SK-N-SH (cell line): ENCODE measurements at regions not wholly inside any gene's neighbourhood (a gene's known extent, or its start where the extent isn't known, plus 50 kb on each side); places are given as distances from the start of the nearest gene placed in this dataset.

Experiments
- CTCF ChIA-PET: fragments of 300-600, 350-600 bp; formaldehyde crosslinking; extraction: SDS; loops from one replicate; lab custom pipeline; 2021; lab: Yijun Ruan, JAX
- POLR2A ChIA-PET: fragments of 350-600 bp; sonication (Branson Sonifier 250); formaldehyde crosslinking; extraction: SDS; loops from one replicate; lab custom pipeline; 2020; ENCODE audit warnings: antibody characterized with exemption, inconsistent platforms; lab: Yijun Ruan, JAX
- DNase-seq: peaks from one replicate; pipeline ENCODE4 v3.0.0; 2012
- H2AFZ ChIP-seq: fragments of 200-600 bp; sonication (generic); 2 replicates; pipeline ENCODE4 v1.8.1; 2016; ENCODE audit warnings: antibody characterized with exemption, mild to moderate bottlenecking, low read depth
- H3F3A ChIP-seq: fragments of 200-600 bp; sonication (generic); replicated peaks from 2 replicates; pipeline ENCODE3; 2016; ENCODE audit warnings: antibody characterized with exemption, mild to moderate bottlenecking; ENCODE audit not compliant: insufficient read depth
- H3K27ac ChIP-seq, 2 experiments: fragments of 200-500 bp in 1 of 2; fragments of 200-600 bp in 1 of 2; sonication (Bioruptor generic) in 1 of 2; sonication (generic), shearing (Covaris generic) in 1 of 2; 2 replicates each; pipeline versions ENCODE4 v1.5.1 to v1.6.1; 2014 to 2016; ENCODE audit warnings: low read depth in 2 of 2, inconsistent platforms in 1 of 2, low read length in 1 of 2, mild to moderate bottlenecking in 1 of 2, mixed read lengths in 1 of 2
- H3K27me3 ChIP-seq: fragments of 200-600 bp; sonication (generic), shearing (Covaris generic); 2 replicates; pipeline ENCODE4 v1.6.1; 2016; ENCODE audit warnings: mixed run types; ENCODE audit not compliant: insufficient read depth
- H3K36me3 ChIP-seq, 2 experiments: fragments of 200-500 bp in 1 of 2; fragments of 200-600 bp in 1 of 2; sonication (Bioruptor generic) in 1 of 2; sonication (generic) in 1 of 2; replicated peaks in 1 of 2; 2 replicates each; pipeline versions ENCODE3 to v1.5.1; 2014 to 2016; ENCODE audit warnings: low read length in 1 of 2, mild to moderate bottlenecking in 1 of 2; ENCODE audit not compliant: insufficient read depth in 2 of 2, control insufficient read depth in 1 of 2
- H3K4me1 ChIP-seq, 2 experiments: fragments of 200-500 bp in 1 of 2; fragments of 200-600 bp in 1 of 2; sonication (Bioruptor generic) in 1 of 2; sonication (generic), shearing (Covaris generic) in 1 of 2; 2 replicates each; pipeline versions ENCODE4 v1.5.1 to v1.6.1; 2014 to 2016; ENCODE audit warnings: low read depth in 1 of 2, low read length in 1 of 2, mixed run types in 1 of 2; ENCODE audit not compliant: insufficient read depth in 2 of 2, control insufficient read depth in 1 of 2
- H3K4me2 ChIP-seq: fragments of 200-600 bp; sonication (generic), shearing (Covaris generic); 2 replicates; pipeline ENCODE4 v1.6.1; 2017; ENCODE audit warnings: mixed run types
- H3K4me3 ChIP-seq, 2 experiments: fragments of 200-500 bp in 1 of 2; fragments of 200-600 bp in 1 of 2; sonication (Bioruptor generic) in 1 of 2; sonication (generic), shearing (Covaris generic) in 1 of 2; 2 replicates each; pipeline versions ENCODE4 v1.5.1 to v1.8.1; 2014 to 2016; ENCODE audit warnings: low read depth in 2 of 2, inconsistent platforms in 1 of 2, low read length in 1 of 2, mild to moderate bottlenecking in 1 of 2, mixed read lengths in 1 of 2, moderate library complexity in 1 of 2
- H3K79me2 ChIP-seq: fragments of 200-600 bp; sonication (generic); 2 replicates; pipeline ENCODE4 v1.8.1; 2017; ENCODE audit warnings: mild to moderate bottlenecking; ENCODE audit not compliant: insufficient read depth
- H3K9ac ChIP-seq: fragments of 200-600 bp; sonication (generic); 2 replicates; pipeline ENCODE4 v1.6.1; 2017; ENCODE audit warnings: mixed run types
- H3K9me2 ChIP-seq: fragments of 200-600 bp; sonication (generic); 2 replicates; pipeline ENCODE4 v1.6.1; 2017; ENCODE audit warnings: mixed run types
- H3K9me3 ChIP-seq: fragments of 200-600 bp; sonication (generic); 2 replicates; pipeline ENCODE4 v1.6.1; 2017; ENCODE audit warnings: mixed run types, mild to moderate bottlenecking, moderate library complexity
- H4K20me1 ChIP-seq: fragments of 200-600 bp; sonication (generic); 2 replicates; pipeline ENCODE4 v1.6.1; 2017; ENCODE audit warnings: mild to moderate bottlenecking, mixed run types; ENCODE audit not compliant: insufficient read depth
- EP300 ChIP-seq, 2 experiments: IDR thresholded peaks; 2 replicates each; pipeline versions ENCODE4 v1.4.0 to v1.6.1; 2012; ENCODE audit warnings: borderline replicate concordance in 1 of 2, low read depth in 1 of 2, low read length in 1 of 2
- EZH2phosphoT487 ChIP-seq: fragments of 200-600 bp; sonication (generic); IDR thresholded peaks from 2 replicates; pipeline ENCODE4 v1.6.1; 2017; ENCODE audit warnings: low read depth, mixed run types, mild to moderate bottlenecking, antibody characterized with exemption, moderate library complexity, borderline replicate concordance
- FOSL2 ChIP-seq: IDR thresholded peaks from 2 replicates; pipeline ENCODE4 v1.4.0; 2012; ENCODE audit warnings: low read depth, mild to moderate bottlenecking, moderate library complexity, borderline replicate concordance
- FOXJ3 ChIP-seq: sonication (generic); formaldehyde crosslinking; IDR thresholded peaks from 2 replicates; pipeline ENCODE4 v1.5.1; 2020; ENCODE audit warnings: mild to moderate bottlenecking, missing genetic modification reagents
- GATA2 ChIP-seq: sonication (generic); formaldehyde crosslinking; IDR thresholded peaks from 2 replicates; pipeline ENCODE4 v1.5.0; 2020; ENCODE audit warnings: mild to moderate bottlenecking, missing genetic modification reagents
- JUND ChIP-seq: IDR thresholded peaks from 2 replicates; pipeline ENCODE4 v1.4.0; 2012
- MEF2A ChIP-seq: IDR thresholded peaks from 2 replicates; pipeline ENCODE4 v1.4.0; 2012; ENCODE audit warnings: low read depth, borderline replicate concordance
- MXI1 ChIP-seq: IDR thresholded peaks from 2 replicates; pipeline ENCODE4 v1.6.1; 2012; ENCODE audit warnings: mild to moderate bottlenecking, low read depth, low read length, improper control_type of control experiment
- NRF1 ChIP-seq: IDR thresholded peaks from 2 replicates; pipeline ENCODE4 v1.6.1; 2012; ENCODE audit warnings: low read depth, mild to moderate bottlenecking, low read length
- POLR2AphosphoS5 ChIP-seq: IDR thresholded peaks from 2 replicates; pipeline ENCODE4 v1.6.1; 2012; ENCODE audit warnings: low read depth, low read length
- RXRA ChIP-seq: IDR thresholded peaks from 2 replicates; pipeline ENCODE4 v1.4.0; 2012; ENCODE audit warnings: low read depth, mild to moderate bottlenecking, borderline replicate concordance
- SIN3A ChIP-seq: IDR thresholded peaks from 2 replicates; pipeline ENCODE4 v1.6.1; 2012; ENCODE audit warnings: low read depth, mild to moderate bottlenecking, low read length, moderate library complexity, borderline replicate concordance
- TAF1 ChIP-seq: IDR thresholded peaks from 2 replicates; pipeline ENCODE4 v1.6.1; 2012; ENCODE audit warnings: low read depth, mild to moderate bottlenecking, low read length, moderate library complexity, borderline replicate concordance
- TCF12 ChIP-seq: IDR thresholded peaks from 2 replicates; pipeline ENCODE4 v1.4.0; 2012
- TEAD4 ChIP-seq: IDR thresholded peaks from 2 replicates; pipeline ENCODE4 v1.4.0; 2012; ENCODE audit warnings: mild to moderate bottlenecking, borderline replicate concordance; ENCODE audit not compliant: insufficient read depth
- WGBS: methylation state at CpG from one replicate; pipeline ENCODE4 v1.1.6; 2017; ENCODE audit warnings: low lambda C conversion rate; 5-methylcytosine and 5-hydroxymethylcytosine counted together
- TF ChIP-seq, protein P1 (sequence below): fragments of 150-350 bp; IDR thresholded peaks from 2 replicates; pipeline ENCODE4 v1.6.1; 2017; ENCODE audit warnings: antibody characterized with exemption, low read length, low read depth, borderline replicate concordance
- TF ChIP-seq, protein P2 (sequence below): IDR thresholded peaks from 2 replicates; pipeline ENCODE4 v1.4.0; 2012; ENCODE audit warnings: low read depth, borderline replicate concordance
- TF ChIP-seq, protein P3 (sequence below): fragments of 200-600 bp; sonication (generic); IDR thresholded peaks from 2 replicates; pipeline ENCODE4 v1.6.1; 2017; ENCODE audit warnings: antibody characterized with exemption, mild to moderate bottlenecking, moderate library complexity
- TF ChIP-seq, protein P4 (sequence below): IDR thresholded peaks from 2 replicates; pipeline ENCODE4 v1.4.0; 2012; ENCODE audit warnings: low read depth, borderline replicate concordance

DNA sequence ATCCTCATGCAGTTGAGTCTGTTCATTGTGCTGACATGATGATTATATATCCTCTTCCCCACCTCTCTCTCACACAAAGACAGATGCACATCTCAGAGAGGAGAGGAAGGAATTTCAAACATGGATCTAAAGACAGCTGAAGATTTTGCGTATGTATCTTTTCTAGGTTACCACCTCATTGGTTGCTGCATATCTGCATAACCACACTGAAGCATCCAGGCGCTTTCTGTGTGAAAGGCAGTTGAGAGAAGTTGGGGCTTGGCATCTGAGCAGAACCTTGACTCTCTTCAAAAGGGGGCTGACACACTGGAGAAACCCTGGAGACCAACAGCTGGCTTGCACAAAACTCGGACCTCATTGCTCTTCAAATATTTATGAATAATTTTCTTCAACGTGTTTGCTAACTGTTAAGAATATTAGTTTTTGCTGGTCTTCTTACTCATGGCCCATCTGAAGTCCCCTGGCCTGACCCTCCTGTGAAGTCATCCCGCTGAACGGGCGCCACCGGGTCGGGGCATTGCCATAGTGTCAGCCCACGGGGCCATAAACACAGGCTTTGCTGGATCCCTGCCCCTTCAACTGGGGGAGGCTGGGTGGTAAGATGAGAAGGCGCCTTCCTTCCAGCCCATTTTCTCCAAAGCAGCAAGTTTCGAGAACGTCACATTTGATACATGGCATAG lies 593.2 kb upstream of the CLINT1 start:
- CTCF ChIA-PET: interaction anchor here (0.7 to 2.2 kb wide), 3 partner anchors 27 to 656 kb away, joined by 3 to 6 read pairs (median 3); no protein-coding TSS in a partner anchor
- Histone ChIP-seq H3K79me2 (no peaks in the 10 kb centered on the region), H4K20me1 (peaks cover 2% of the 10 kb centered on the region; the same call in 1 of the 2 replicates), H3F3A (peaks cover 10% of the 10 kb centered on the region), H3K4me3 (no peak overlapping the region)
- TF ChIP-seq TAF1 (no peak), NRF1 (no peak), FOSL2 (no peak), MEF2A (no peak)
- TF ChIP-seq, all 33 proteins: peak for 0
- Histone ChIP-seq H2AFZ (no peak overlapping the region), H3K4me1 (peaks cover 5 to 11% of the 10 kb centered on the region in 2 experiments; a peak in 2 of 4 replicates), H3K9me2 (no peaks in the 10 kb centered on the region), H3K9ac (no peak overlapping the region), H3K4me2 (peak overlapping the region; percentile 40; the same call in 1 of the 2 replicates), H3K9me3 (no peaks in the 10 kb centered on the region), H3K36me3 (no peaks in the 10 kb centered on the region), H3K27ac (peak overlapping the region; percentile 16 to 25; a peak in 2 of 4 replicates), H3K27me3 (peaks cover 11% of the 10 kb centered on the region; the same call in 1 of the 2 replicates)
- POLR2A ChIA-PET: no interaction called here
- 73% methylated on average over 13 of the region's 13 CpGs for WGBS
- DNase-seq: peak; percentile 16

DNA sequence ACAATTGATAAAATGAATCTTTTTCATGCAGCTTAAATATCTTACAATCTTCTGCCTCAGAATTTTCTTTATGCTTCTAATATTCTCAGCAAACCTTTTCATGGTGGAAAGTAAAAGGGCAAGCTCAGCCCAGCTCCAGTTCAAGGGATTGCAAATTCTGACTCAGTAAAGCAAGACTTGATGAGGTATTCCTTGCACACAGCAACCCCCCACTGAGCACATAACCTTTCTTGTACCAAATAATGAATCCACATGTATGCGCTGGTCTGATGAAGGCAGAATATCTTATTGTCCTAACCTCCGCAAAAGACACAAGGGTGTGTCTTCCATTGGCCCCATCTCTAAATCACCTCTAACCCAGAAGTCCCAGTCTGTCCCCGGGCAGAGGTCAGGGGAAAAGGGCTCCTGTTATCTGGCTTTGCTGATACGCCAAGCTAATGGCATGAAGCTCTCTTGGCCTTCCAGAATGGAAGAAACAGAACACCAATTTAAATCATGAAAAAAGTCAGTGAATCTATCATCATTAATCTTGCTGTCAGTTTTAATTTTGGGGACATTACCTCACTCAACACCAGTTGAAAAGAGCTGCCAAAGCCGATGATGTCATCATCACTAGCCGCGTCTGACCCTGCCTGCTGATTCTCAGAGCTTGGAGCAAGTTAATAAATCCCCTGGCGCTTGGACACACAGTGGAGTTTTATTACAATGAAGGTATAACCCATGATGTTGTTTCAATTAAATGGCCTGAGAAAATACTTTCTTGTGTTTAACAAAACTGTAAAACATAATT lies 592.5 kb upstream of the CLINT1 start:
- Histone ChIP-seq H3K4me2 (peak overlapping the region; percentile 40), H3K9ac (no peak overlapping the region), H3K36me3 (no peaks in the 10 kb centered on the region), H2AFZ (no peak overlapping the region), H3K4me1 (peaks cover 3 to 11% of the 10 kb centered on the region in 2 experiments; a peak in 2 of 4 replicates), H3F3A (peaks cover 6% of the 10 kb centered on the region), H3K27ac (peak overlapping the region; percentile 16 to 33; a peak in 2 of 4 replicates), H3K79me2 (no peaks in the 10 kb centered on the region), H4K20me1 (no peaks in the 10 kb centered on the region), H3K9me2 (no peaks in the 10 kb centered on the region), H3K9me3 (no peaks in the 10 kb centered on the region), H3K4me3 (no peak overlapping the region), H3K27me3 (peaks cover 11% of the 10 kb centered on the region; the same call in 1 of the 2 replicates)
- ChIA-PET CTCF (interaction anchor here (0.7 to 2.2 kb wide), 3 partner anchors 28 to 657 kb away, joined by 3 to 6 read pairs (median 3); no protein-coding TSS in a partner anchor), POLR2A (no interaction called here)
- 14% methylated on average over 8 of the region's 8 CpGs for WGBS
- peak; percentile 71 for DNase-seq
- TF ChIP-seq EP300 (IDR thresholded peaks at IDR 0.05; ENCODE audit: borderline replicate concordance in 1 of 2, low read depth in 1 of 2, low read length in 1 of 2): peak; percentile 73 to 89
- peak; percentile 88 for TF ChIP-seq GATA2 (CRISPR knock-in tag)
- TF ChIP-seq JUND: peak; percentile 83
- TF ChIP-seq, protein P1, sequence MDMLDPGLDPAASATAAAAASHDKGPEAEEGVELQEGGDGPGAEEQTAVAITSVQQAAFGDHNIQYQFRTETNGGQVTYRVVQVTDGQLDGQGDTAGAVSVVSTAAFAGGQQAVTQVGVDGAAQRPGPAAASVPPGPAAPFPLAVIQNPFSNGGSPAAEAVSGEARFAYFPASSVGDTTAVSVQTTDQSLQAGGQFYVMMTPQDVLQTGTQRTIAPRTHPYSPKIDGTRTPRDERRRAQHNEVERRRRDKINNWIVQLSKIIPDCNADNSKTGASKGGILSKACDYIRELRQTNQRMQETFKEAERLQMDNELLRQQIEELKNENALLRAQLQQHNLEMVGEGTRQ: no peak
- TF ChIP-seq, protein P2, sequence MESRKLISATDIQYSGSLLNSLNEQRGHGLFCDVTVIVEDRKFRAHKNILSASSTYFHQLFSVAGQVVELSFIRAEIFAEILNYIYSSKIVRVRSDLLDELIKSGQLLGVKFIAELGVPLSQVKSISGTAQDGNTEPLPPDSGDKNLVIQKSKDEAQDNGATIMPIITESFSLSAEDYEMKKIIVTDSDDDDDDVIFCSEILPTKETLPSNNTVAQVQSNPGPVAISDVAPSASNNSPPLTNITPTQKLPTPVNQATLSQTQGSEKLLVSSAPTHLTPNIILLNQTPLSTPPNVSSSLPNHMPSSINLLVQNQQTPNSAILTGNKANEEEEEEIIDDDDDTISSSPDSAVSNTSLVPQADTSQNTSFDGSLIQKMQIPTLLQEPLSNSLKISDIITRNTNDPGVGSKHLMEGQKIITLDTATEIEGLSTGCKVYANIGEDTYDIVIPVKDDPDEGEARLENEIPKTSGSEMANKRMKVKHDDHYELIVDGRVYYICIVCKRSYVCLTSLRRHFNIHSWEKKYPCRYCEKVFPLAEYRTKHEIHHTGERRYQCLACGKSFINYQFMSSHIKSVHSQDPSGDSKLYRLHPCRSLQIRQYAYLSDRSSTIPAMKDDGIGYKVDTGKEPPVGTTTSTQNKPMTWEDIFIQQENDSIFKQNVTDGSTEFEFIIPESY: peak; percentile 26; the same call in 1 of the 2 replicates
- TF ChIP-seq TCF12: peak; percentile 90
- TF ChIP-seq EZH2phosphoT487: no peak
- TF ChIP-seq, protein P3, sequence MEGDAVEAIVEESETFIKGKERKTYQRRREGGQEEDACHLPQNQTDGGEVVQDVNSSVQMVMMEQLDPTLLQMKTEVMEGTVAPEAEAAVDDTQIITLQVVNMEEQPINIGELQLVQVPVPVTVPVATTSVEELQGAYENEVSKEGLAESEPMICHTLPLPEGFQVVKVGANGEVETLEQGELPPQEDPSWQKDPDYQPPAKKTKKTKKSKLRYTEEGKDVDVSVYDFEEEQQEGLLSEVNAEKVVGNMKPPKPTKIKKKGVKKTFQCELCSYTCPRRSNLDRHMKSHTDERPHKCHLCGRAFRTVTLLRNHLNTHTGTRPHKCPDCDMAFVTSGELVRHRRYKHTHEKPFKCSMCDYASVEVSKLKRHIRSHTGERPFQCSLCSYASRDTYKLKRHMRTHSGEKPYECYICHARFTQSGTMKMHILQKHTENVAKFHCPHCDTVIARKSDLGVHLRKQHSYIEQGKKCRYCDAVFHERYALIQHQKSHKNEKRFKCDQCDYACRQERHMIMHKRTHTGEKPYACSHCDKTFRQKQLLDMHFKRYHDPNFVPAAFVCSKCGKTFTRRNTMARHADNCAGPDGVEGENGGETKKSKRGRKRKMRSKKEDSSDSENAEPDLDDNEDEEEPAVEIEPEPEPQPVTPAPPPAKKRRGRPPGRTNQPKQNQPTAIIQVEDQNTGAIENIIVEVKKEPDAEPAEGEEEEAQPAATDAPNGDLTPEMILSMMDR: no peak
- no peak for TF ChIP-seq FOXJ3
- TF ChIP-seq TEAD4: peak; percentile 73
- TF ChIP-seq RXRA: peak; percentile 67; the same call in 1 of the 2 replicates
- TF ChIP-seq POLR2AphosphoS5: peak; percentile 38; the same call in 1 of the 2 replicates
- TF ChIP-seq MXI1: no peak
- TF ChIP-seq, protein P4, sequence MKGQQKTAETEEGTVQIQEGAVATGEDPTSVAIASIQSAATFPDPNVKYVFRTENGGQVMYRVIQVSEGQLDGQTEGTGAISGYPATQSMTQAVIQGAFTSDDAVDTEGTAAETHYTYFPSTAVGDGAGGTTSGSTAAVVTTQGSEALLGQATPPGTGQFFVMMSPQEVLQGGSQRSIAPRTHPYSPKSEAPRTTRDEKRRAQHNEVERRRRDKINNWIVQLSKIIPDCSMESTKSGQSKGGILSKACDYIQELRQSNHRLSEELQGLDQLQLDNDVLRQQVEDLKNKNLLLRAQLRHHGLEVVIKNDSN: no peak
- no peak for TF ChIP-seq SIN3A
